Activated CD4-positive, alpha-beta T cell treated with anti-CD3 and anti-CD28 coated beads for 36 hours (primary cell): ENCODE measurements at regions not wholly inside any gene's neighbourhood (a gene's known extent, or its start where the extent isn't known, plus 50 kb on each side); places are given as distances from the start of the nearest gene placed in this dataset.

Source experiments
- ATAC-seq: fragments of 200-7000 bp; cut with Tn5 transposase; one replicate; pipeline ENCODE4 v1.10.0; 2021; ENCODE audit warnings: mild to moderate bottlenecking, moderate library complexity
- CTCF ChIA-PET: fragments of 350-600 bp; sonication (Branson Sonifier 250); formaldehyde crosslinking; loops from one replicate; lab custom pipeline; 2021; ENCODE audit warnings: antibody characterized with exemption; lab: Charles Lee
- POLR2A ChIA-PET: fragments of 350-600 bp; sonication (Branson Sonifier 250); formaldehyde crosslinking; loops from one replicate; lab custom pipeline; 2021; ENCODE audit warnings: antibody characterized with exemption, inconsistent platforms; lab: Charles Lee
- DNase-seq: peaks from one replicate; pipeline ENCODE4 v3.0.0-alpha.2; 2020
- H3K27ac Mint-ChIP-seq: one replicate; pipeline ENCODE4 v1.8.0; 2021; ENCODE audit warnings: mixed read lengths
- H3K27me3 Mint-ChIP-seq: one replicate; pipeline ENCODE4 v1.8.0; 2021; ENCODE audit warnings: mixed read lengths
- H3K36me3 Mint-ChIP-seq: one replicate; pipeline ENCODE4 v1.8.0; 2021; ENCODE audit warnings: low read depth, mixed read lengths
- H3K4me1 Mint-ChIP-seq: one replicate; pipeline ENCODE4 v1.8.0; 2021; ENCODE audit warnings: mixed read lengths
- H3K4me3 Mint-ChIP-seq: one replicate; pipeline ENCODE4 v1.8.0; 2021; ENCODE audit warnings: mild to moderate bottlenecking, moderate library complexity, mixed read lengths
- H3K9me3 Mint-ChIP-seq: one replicate; pipeline ENCODE4 v1.8.0; 2021; ENCODE audit warnings: low read depth, mixed read lengths
- intact Hi-C, 2 experiments: fragments of 100-400 bp; cut with DNase I in 1 of 2; cut with micrococcal nuclease in 1 of 2; formaldehyde crosslinking; loops; one replicate each; pipeline versions ENCODE4 v1.14.2 to v1.15.1; 2022 to 2024; cut with DNase I, micrococcal nuclease

DNA sequence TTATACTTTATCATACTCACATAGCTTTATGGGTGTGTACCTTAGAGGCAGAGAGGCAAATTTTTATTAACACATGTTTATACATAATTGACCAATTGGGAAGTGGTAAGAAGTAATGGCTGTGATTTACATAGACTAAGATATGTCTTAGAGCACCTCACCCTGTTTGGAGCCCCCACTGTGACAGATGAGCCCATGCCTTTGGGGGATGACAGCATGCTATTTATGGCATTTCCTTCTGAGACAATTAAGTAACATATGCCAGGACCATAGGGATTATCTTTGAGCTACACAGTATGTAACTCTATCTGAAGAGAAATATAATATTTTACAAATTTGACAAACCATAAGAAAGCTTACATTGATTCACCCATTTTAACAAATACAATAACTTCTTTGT lies 1655.3 kb upstream of the ACVR2A start:
- DNase-seq: no peak
- intact Hi-C loops: no loop called here
- ChIA-PET POLR2A (no interaction called here), CTCF (no interaction called here)
- Mint-ChIP-seq H3K4me3 (no peak overlapping the region), H3K4me1 (no peaks in the 10 kb centered on the region), H3K27me3 (no peaks in the 10 kb centered on the region), H3K27ac (no peak overlapping the region), H3K9me3 (peaks cover 6% of the 10 kb centered on the region), H3K36me3 (no peaks in the 10 kb centered on the region)
- ATAC-seq: no peak

DNA sequence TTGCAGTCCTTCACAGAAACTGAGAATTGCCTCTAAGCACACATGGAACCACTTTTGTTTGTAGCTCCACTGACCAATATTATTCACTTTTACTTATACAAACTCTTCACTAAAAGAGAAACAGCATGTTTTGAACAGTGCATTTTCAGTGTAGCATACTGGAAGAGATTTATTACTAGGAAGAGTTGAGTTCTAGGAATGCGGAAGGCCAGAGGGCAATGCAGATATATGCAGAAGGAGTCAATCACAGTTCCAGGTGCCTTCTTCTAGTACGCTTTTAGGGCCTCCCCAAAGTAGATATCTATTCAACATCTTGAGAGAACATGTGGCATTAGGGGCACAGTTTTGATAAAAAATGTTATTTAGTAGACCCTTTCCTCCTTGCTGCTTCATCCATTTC lies 1654.0 kb upstream of the ZEB2 start:
- Mint-ChIP-seq H3K4me1 (no peaks in the 10 kb centered on the region), H3K27ac (no peak overlapping the region), H3K27me3 (no peaks in the 10 kb centered on the region), H3K4me3 (no peak overlapping the region), H3K9me3 (peaks cover 16% of the 10 kb centered on the region), H3K36me3 (no peaks in the 10 kb centered on the region)
- DNase-seq (no peak), ATAC-seq (no peak)
- ChIA-PET POLR2A (no interaction called here), CTCF (no interaction called here)
- intact Hi-C loops: no loop called here

GRCh38 chr2:146161256-146161882 lies 1641.5 kb upstream of the ZEB2 start:
- H3K27me3 Mint-ChIP-seq: no peaks in the 10 kb centered on the region
- ChIA-PET CTCF (no interaction called here), POLR2A (no interaction called here)
- H3K4me1 Mint-ChIP-seq: no peaks in the 10 kb centered on the region
- H3K9me3 Mint-ChIP-seq: peaks cover 7% of the 10 kb centered on the region
- H3K4me3 Mint-ChIP-seq: no peak overlapping the region
- intact Hi-C loops: no loop called here
- H3K27ac Mint-ChIP-seq: no peak overlapping the region
- no peak for DNase-seq
- no peak for ATAC-seq
- no peaks in the 10 kb centered on the region for H3K36me3 Mint-ChIP-seq

DNA sequence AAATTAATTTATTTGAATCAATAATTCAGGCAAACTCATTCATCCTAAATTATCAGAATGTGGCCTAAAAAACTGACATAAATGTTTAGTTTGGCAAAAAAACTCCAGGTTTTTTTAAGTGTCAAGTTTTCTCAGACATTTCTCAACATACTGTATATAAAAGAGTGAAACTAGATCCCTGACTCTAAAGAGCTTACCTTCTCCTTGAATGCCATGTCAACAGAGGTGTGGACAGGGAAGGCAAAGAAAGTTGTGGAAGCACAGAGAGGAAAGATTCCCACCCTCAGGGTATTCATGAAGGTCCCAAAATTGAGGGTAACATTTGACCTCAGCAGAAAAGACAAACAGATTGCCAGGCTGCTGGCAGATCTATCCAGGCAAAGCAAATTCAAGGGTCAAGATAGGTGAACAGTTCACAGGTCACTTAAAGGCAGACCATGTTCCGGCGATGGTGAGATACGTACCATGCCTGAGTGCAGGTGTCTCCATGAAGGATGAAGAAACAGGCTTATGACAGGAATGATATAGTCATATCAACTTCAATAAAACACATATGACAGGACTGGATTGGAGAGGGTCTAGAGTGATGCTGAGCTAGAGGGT lies 1638.3 kb upstream of the ZEB2 start:
- ATAC-seq (no peak), DNase-seq (no peak)
- Mint-ChIP-seq H3K4me1 (no peaks in the 10 kb centered on the region), H3K4me3 (no peak overlapping the region), H3K27ac (no peak overlapping the region), H3K9me3 (peaks cover 7% of the 10 kb centered on the region), H3K27me3 (no peaks in the 10 kb centered on the region), H3K36me3 (no peaks in the 10 kb centered on the region)
- POLR2A ChIA-PET: no interaction called here
- intact Hi-C loops: no loop called here
- CTCF ChIA-PET: no interaction called here

- Mint-ChIP-seq H3K4me1 (no peaks in the 10 kb centered on the region), H3K36me3 (no peaks in the 10 kb centered on the region), H3K27ac (no peak overlapping the region), H3K4me3 (no peak overlapping the region), H3K27me3 (no peaks in the 10 kb centered on the region), H3K9me3 (peaks cover 5% of the 10 kb centered on the region)
- ATAC-seq (no peak), DNase-seq (no peak)
- CTCF ChIA-PET: no interaction called here
- intact Hi-C loops: no loop called here
- POLR2A ChIA-PET: no interaction called here
These were observed 1627.6 kb upstream of the ZEB2 start for GRCh38 chr2:146147448-146148012.

- Mint-ChIP-seq H3K36me3 (no peaks in the 10 kb centered on the region), H3K4me1 (no peaks in the 10 kb centered on the region), H3K9me3 (peaks cover 3% of the 10 kb centered on the region), H3K27me3 (no peaks in the 10 kb centered on the region), H3K27ac (no peak overlapping the region), H3K4me3 (no peak overlapping the region)
- POLR2A ChIA-PET: no interaction called here
- no peak for ATAC-seq
- no peak for DNase-seq
- intact Hi-C loops: no loop called here
- CTCF ChIA-PET: no interaction called here
These were observed 1624.1 kb upstream of the ZEB2 start for GRCh38 chr2:146143971-146144370.

GRCh38 chr2:146138820-146139219 lies 1618.9 kb upstream of the ZEB2 start:
- no peaks in the 10 kb centered on the region for H3K27me3 Mint-ChIP-seq
- no peaks in the 10 kb centered on the region for H3K4me1 Mint-ChIP-seq
- peaks cover 4% of the 10 kb centered on the region for H3K9me3 Mint-ChIP-seq
- ChIA-PET POLR2A (no interaction called here), CTCF (no interaction called here)
- ATAC-seq (no peak), DNase-seq (no peak)
- H3K4me3 Mint-ChIP-seq: no peak overlapping the region
- H3K36me3 Mint-ChIP-seq: no peaks in the 10 kb centered on the region
- no peak overlapping the region for H3K27ac Mint-ChIP-seq
- intact Hi-C loops: no loop called here

GRCh38 chr2:146135245-146135644 lies 1615.3 kb upstream of the ZEB2 start:
- Mint-ChIP-seq H3K27me3 (no peaks in the 10 kb centered on the region), H3K4me1 (no peaks in the 10 kb centered on the region), H3K36me3 (no peaks in the 10 kb centered on the region), H3K27ac (no peak overlapping the region), H3K4me3 (no peak overlapping the region), H3K9me3 (peaks cover 4% of the 10 kb centered on the region)
- ATAC-seq: no peak
- ChIA-PET POLR2A (no interaction called here), CTCF (no interaction called here)
- DNase-seq: no peak
- intact Hi-C loops: no loop called here

DNA sequence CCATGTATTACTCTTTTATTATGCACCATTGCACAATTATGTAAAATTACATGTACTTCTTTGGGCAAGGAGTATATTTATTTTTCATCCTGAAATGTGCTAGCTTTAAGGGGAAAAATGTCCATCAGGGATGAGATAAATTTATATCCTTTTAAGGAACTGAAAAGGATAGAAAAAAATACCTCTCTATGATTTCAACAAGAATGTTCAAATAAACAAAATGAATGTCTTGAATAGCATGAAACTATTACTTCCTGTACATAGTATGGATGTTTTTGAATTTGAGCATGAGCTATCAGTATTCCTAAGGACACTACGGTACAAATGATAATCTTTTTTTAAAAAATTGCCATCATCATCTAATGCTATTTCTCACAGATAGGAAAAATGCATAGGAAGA lies 1611.9 kb upstream of the ZEB2 start:
- H3K9me3 Mint-ChIP-seq: peaks cover 2% of the 10 kb centered on the region
- H3K36me3 Mint-ChIP-seq: no peaks in the 10 kb centered on the region
- H3K27ac Mint-ChIP-seq: no peak overlapping the region
- no peak overlapping the region for H3K4me3 Mint-ChIP-seq
- ChIA-PET POLR2A (no interaction called here), CTCF (no interaction called here)
- no peak for DNase-seq
- intact Hi-C loops: no loop called here
- ATAC-seq: no peak
- H3K27me3 Mint-ChIP-seq: no peaks in the 10 kb centered on the region
- H3K4me1 Mint-ChIP-seq: no peaks in the 10 kb centered on the region

DNA sequence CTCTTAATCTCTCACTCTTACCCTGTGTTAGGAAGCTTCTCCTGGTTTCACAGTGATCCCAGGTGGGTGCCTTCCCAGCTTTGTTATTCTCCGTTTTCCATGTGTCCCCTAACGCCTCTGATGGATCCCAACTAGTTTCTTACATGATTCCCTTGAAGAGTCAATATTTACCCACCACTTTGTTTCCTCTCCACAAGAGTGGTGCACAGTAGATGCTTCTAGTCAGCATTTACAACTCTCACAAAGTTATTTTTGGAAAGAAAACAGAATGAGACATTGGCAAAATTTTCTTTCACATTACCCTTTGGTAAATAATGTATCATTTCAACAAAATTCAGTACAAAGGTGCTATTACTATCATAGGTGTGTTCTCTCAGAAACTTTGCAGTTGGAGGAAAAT lies 1611.1 kb upstream of the ZEB2 start:
- no peak for DNase-seq
- POLR2A ChIA-PET: no interaction called here
- no peaks in the 10 kb centered on the region for H3K9me3 Mint-ChIP-seq

DNA sequence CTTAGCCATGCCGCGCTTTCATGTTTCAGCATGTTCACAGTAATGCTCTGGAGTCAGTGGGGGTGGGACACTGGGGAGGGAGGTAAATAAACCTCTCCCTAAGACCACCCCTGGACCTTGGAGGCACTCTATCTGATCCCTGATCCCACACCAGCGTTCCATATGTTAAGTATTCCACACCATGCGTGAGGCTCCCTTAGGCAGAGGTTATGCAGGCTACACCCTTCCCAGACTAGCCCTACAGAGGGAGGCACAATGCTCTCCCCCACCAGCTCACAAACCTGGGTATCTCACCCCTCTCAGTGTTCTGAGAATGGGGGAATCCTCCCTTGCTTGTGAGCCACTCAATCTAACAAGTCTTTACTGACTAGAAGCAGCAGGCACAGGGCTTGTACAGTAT lies 1610.4 kb upstream of the ZEB2 start:
- no peak overlapping the region for H3K4me3 Mint-ChIP-seq
- ATAC-seq (no peak), DNase-seq (no peak)
- ChIA-PET POLR2A (no interaction called here), CTCF (no interaction called here)
- no peaks in the 10 kb centered on the region for H3K9me3 Mint-ChIP-seq
- no peaks in the 10 kb centered on the region for H3K36me3 Mint-ChIP-seq
- no peaks in the 10 kb centered on the region for H3K27me3 Mint-ChIP-seq
- no peak overlapping the region for H3K27ac Mint-ChIP-seq
- no peaks in the 10 kb centered on the region for H3K4me1 Mint-ChIP-seq
- intact Hi-C loops: no loop called here

More for the DNA sequence above, 1611.1 kb upstream of the ZEB2 start:
- ATAC-seq: no peak
- intact Hi-C loops: no loop called here
- H3K4me1 Mint-ChIP-seq: no peaks in the 10 kb centered on the region
- CTCF ChIA-PET: no interaction called here
- no peak overlapping the region for H3K4me3 Mint-ChIP-seq
- H3K27ac Mint-ChIP-seq: no peak overlapping the region
- no peaks in the 10 kb centered on the region for H3K27me3 Mint-ChIP-seq
- H3K36me3 Mint-ChIP-seq: no peaks in the 10 kb centered on the region

GRCh38 chr2:146129231-146129630 lies 1609.3 kb upstream of the ZEB2 start:
- ATAC-seq: no peak
- H3K36me3 Mint-ChIP-seq: no peaks in the 10 kb centered on the region
- ChIA-PET POLR2A (no interaction called here), CTCF (no interaction called here)
- no peaks in the 10 kb centered on the region for H3K9me3 Mint-ChIP-seq
- intact Hi-C loops: no loop called here
- no peaks in the 10 kb centered on the region for H3K4me1 Mint-ChIP-seq
- no peak for DNase-seq
- H3K4me3 Mint-ChIP-seq: no peak overlapping the region
- no peaks in the 10 kb centered on the region for H3K27me3 Mint-ChIP-seq
- H3K27ac Mint-ChIP-seq: no peak overlapping the region
